IPS DF 6.9 (cell line): ENCODE measurements at regions not wholly inside any gene's neighbourhood (a gene's known extent, or its start where the extent isn't known, plus 50 kb on each side); places are given as distances from the start of the nearest gene placed in this dataset.

Experiments
- DNase-seq: peaks from one replicate; pipeline ENCODE4 v3.0.0-alpha.2; 2013; ENCODE audit warnings: low read depth, low spot score
- H3K27ac ChIP-seq: one replicate; pipeline ENCODE4 v1.5.1; 2013; ENCODE audit warnings: low read length, control low read depth
- H3K27me3 ChIP-seq: 2 replicates; pipeline ENCODE4 v1.6.1; 2013; ENCODE audit warnings: mild to moderate bottlenecking, low read length; ENCODE audit not compliant: control insufficient read depth, insufficient read depth
- H3K36me3 ChIP-seq: 2 replicates; pipeline ENCODE4 v1.6.1; 2013; ENCODE audit warnings: low read length; ENCODE audit not compliant: control insufficient read depth, insufficient read depth
- H3K4me1 ChIP-seq: 2 replicates; pipeline ENCODE4 v1.6.1; 2013; ENCODE audit warnings: low read length; ENCODE audit not compliant: control insufficient read depth, insufficient read depth
- H3K4me3 ChIP-seq: 2 replicates; pipeline ENCODE4 v1.5.1; 2013; ENCODE audit warnings: mild to moderate bottlenecking, low read length
- H3K9me3 ChIP-seq: 2 replicates; pipeline ENCODE4 v1.6.1; 2013; ENCODE audit warnings: low read length, inconsistent platforms; ENCODE audit not compliant: control insufficient read depth, insufficient read depth
- WGBS: extraction: QIAGEN DNeasy Blood & Tissue Kit; methylation state at CpG from one replicate; pipeline ENCODE4 v1.1.7; 2013; ENCODE audit warnings: mixed read lengths, missing lambda C conversion rate; ENCODE audit not compliant: insufficient read length, insufficient coverage; 5-methylcytosine and 5-hydroxymethylcytosine counted together

DNA sequence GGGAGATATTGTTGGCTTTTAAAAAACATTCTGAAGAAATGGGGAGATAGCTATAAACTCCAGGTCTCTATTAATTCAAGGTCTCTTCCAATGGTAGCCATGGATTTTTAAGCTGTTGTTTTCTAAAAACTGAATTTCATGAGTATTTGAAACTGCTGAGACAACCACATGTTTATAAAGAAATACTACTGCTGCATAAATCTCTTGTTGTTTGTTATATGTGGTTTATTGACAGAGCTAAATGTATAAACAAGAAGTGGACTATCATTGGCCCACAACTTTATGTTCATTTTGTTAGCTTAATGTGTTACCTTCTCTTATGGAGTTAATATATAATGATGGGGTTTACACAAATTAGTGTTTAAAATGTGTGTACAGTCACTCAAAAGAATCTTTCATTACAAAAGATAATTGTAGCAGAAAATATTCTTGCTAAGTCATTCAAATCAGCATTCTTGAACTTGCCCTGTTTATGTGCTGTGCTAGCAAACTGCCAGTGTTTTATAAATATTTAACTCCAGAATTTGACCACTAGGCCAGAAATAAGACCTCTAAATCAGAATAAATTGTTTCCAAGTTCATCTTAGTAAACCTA is 242.1 kb downstream of the TMX3 start:
- Histone ChIP-seq H3K9me3 (no peaks in the 10 kb centered on the region), H3K27me3 (no peaks in the 10 kb centered on the region), H3K4me3 (no peak overlapping the region), H3K27ac (no peak overlapping the region), H3K4me1 (no peaks in the 10 kb centered on the region), H3K36me3 (no peaks in the 10 kb centered on the region)
- no peak for DNase-seq

DNA sequence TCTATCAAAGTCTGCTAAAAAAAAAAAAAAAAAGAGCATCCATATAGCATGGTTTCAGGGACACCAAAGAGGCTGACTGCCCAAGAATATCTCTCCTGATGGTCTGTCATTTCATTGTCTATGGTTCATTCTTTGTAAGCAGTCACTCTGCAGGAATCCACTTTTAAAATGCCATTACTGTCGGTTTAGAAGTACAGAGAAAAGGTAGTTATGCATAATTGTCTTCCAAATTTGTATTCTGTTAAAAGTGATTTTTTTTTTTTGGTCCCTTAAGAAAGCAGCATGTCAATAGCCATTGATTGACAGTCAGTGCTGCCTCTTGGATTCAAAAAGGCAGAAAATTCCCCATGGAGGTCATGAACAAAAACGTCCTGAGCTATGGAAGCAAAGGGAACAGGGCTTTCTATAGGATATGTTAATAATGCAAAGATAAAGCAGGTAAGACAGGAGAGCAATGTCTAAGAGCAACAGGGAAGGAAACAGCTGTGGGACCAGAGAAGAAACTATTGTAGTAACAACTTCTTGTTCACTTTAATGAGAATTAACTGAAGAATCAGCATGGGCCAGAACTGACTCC is 245.8 kb downstream of the TMX3 start:
- Histone ChIP-seq H3K36me3 (no peaks in the 10 kb centered on the region), H3K4me1 (no peaks in the 10 kb centered on the region; the same call in 1 of the 2 replicates), H3K27me3 (no peaks in the 10 kb centered on the region), H3K4me3 (no peak overlapping the region), H3K27ac (no peak overlapping the region), H3K9me3 (no peaks in the 10 kb centered on the region)
- DNase-seq: no peak
- no CpG with 5 or more reads among the region's 2 CpGs for WGBS

DNA sequence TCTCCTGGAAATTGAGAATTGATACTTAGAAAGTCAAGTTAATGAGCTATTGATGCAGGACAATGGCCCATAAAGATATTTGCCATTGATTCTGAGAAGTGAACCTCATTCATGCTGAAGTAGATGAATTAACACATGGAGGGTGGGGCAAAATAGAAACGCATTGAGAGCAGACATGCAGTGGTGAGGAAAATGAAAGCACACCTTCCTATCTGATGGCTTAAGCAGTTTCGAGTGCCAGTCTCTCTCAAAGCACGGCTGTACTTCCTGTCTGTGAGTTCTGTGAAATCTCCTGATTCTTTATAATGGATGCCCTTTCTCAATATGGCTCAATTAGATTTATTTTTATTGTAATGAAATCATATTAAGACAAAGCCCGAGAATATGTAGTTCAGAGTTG is 247.0 kb downstream of the TMX3 start:
- Histone ChIP-seq H3K36me3 (no peaks in the 10 kb centered on the region), H3K4me3 (no peak overlapping the region), H3K27me3 (no peaks in the 10 kb centered on the region), H3K9me3 (no peaks in the 10 kb centered on the region), H3K27ac (no peak overlapping the region), H3K4me1 (no peaks in the 10 kb centered on the region; the same call in 1 of the 2 replicates)
- no CpG with 5 or more reads among the region's 4 CpGs for WGBS
- DNase-seq: no peak

DNA sequence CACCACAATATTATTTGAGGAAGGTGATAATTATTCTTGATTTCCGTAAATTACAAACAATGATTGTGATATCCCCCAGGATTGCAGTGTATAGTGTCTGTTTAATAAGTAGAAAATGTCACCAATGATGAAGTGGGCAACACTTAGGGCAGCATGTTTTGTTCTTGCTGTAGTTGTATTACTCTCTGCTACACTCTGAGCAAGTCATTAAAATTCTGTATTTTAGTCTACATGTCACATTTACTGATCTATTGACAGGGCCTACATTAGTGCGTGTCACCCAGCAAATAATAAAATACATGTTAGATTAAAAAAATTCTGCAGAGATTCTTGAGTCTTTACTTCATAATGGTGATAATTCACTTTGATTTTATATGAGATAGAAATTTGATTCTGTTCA is 247.6 kb downstream of the TMX3 start:
- no peaks in the 10 kb centered on the region for H3K36me3 ChIP-seq
- no peaks in the 10 kb centered on the region; the same call in 1 of the 2 replicates for H3K4me1 ChIP-seq
- H3K9me3 ChIP-seq: no peaks in the 10 kb centered on the region
- no peak overlapping the region for H3K4me3 ChIP-seq
- no peaks in the 10 kb centered on the region for H3K27me3 ChIP-seq
- no CpG with 5 or more reads among the region's 2 CpGs for WGBS
- no peak overlapping the region for H3K27ac ChIP-seq
- no peak for DNase-seq

DNA sequence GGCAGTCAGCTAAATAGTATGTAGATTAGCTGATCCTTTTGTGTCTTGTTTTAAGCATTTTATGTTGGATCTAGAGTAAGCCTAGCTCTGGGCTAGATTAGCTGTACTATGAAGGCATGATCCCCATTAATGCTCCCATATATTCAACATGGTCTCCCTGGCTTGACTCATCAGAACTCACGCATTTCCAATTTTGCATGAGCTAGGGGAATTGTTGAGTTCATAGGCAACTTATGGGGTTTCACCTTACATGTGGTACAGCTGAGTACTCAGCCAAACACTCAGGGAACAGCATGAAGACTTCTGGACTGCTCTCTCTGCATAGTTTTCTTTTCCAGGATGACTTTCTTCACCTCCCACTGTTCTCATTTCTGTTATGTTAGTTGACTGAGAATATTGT is 248.2 kb downstream of the TMX3 start:
- Histone ChIP-seq H3K4me3 (no peak overlapping the region), H3K36me3 (no peaks in the 10 kb centered on the region), H3K9me3 (no peaks in the 10 kb centered on the region), H3K27ac (no peak overlapping the region), H3K4me1 (no peaks in the 10 kb centered on the region; the same call in 1 of the 2 replicates), H3K27me3 (no peaks in the 10 kb centered on the region)
- WGBS: no CpG with 5 or more reads among the region's 1 CpG
- DNase-seq: no peak

DNA sequence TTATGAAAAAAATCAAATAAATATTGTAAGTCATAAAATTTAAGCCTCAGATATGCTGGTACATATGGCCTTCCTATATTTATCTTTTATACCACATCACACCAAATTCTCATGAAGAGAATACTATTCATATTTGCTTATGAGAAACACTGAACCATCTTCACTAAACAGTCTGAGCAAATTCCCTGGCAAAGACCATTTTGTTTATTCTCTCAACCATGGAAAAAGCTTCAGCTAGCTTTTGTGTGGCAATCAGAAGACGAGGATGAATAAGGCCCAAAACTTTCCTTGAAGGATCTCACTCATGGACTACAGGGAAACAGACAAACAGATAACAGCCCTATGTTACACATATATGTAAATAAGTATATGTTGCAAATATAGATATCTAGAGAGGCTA is 252.1 kb downstream of the TMX3 start:
- Histone ChIP-seq H3K27me3 (no peaks in the 10 kb centered on the region), H3K36me3 (no peaks in the 10 kb centered on the region), H3K4me1 (no peaks in the 10 kb centered on the region; the same call in 1 of the 2 replicates), H3K9me3 (no peaks in the 10 kb centered on the region), H3K27ac (no peak overlapping the region), H3K4me3 (no peak overlapping the region)
- WGBS: no CpG with 5 or more reads among the region's 1 CpG
- no peak for DNase-seq

DNA sequence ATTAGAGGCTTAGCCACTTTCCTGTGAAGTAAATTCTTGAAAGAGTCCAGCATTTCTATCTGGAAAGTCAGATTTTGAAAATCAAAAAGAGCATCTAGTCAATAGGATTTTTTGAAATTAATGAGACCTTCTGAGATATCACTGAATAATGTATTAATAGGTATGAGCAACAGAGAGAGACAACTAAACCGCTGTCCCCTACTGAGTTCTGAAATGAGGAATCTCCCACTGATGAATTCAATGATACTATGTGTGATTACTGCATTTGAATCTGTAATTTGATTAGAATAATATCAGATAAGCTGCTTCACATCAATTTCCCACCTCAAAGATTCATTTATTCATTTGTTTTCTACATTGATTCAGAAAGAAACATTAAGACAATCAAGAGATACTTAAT is 252.8 kb downstream of the TMX3 start:
- no peaks in the 10 kb centered on the region for H3K36me3 ChIP-seq
- H3K4me1 ChIP-seq: no peaks in the 10 kb centered on the region; the same call in 1 of the 2 replicates
- no peak overlapping the region for H3K4me3 ChIP-seq
- no peak for DNase-seq
- WGBS: no CpG with 5 or more reads among the region's 1 CpG
- no peak overlapping the region for H3K27ac ChIP-seq
- no peaks in the 10 kb centered on the region for H3K27me3 ChIP-seq
- H3K9me3 ChIP-seq: no peaks in the 10 kb centered on the region

DNA sequence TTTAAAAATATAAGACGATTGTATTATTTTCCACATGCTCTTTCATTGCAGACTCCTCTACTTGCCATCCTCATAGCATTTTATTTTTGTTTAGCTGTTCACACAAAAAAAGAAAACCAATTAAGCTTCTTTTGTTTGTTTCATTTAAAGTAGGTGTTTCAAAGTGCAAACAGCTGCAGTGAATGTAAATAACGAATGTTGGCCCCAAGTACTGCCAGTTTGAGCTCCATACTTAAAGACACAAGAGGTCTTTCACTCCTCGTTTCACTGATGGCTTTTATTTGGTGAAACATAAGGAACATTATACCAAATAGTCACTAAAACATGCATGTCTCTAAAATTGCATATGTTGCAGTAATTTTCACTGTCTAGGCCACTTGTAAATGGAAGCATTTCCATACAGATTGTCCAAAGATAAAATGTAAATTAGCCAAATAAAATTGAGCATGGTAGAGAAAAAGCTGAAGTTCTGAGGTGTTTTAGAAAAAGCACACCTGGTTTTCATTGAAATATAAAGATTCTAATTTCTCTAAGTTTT is 253.4 kb downstream of the TMX3 start:
- no peaks in the 10 kb centered on the region for H3K27me3 ChIP-seq
- no peaks in the 10 kb centered on the region; the same call in 1 of the 2 replicates for H3K4me1 ChIP-seq
- H3K27ac ChIP-seq: no peak overlapping the region
- DNase-seq: no peak
- H3K4me3 ChIP-seq: no peak overlapping the region
- no peaks in the 10 kb centered on the region for H3K36me3 ChIP-seq
- H3K9me3 ChIP-seq: no peaks in the 10 kb centered on the region
- no CpG with 5 or more reads among the region's 3 CpGs for WGBS

DNA sequence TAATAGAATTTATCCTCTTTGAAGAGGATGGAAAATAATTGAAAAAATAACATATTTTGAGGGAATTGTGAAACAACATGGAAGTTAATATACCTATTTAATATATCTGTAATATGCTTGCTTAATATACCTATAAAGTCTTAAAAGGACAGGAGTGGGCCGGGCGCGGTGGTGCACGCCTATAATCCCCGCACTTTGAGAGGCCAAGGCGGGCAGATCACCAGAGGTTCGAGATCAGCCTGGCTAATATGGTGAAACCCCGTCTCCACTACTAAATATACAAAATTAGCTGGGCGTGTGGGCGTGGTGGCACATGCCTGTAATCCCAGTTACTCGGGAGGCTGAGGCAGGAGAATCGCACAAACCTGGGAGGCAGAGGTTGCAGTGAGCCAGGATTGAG is 254.9 kb downstream of the TMX3 start:
- Histone ChIP-seq H3K4me1 (no peaks in the 10 kb centered on the region), H3K36me3 (no peaks in the 10 kb centered on the region), H3K27me3 (no peaks in the 10 kb centered on the region), H3K27ac (no peak overlapping the region), H3K9me3 (no peaks in the 10 kb centered on the region), H3K4me3 (no peak overlapping the region)
- no CpG with 5 or more reads among the region's 12 CpGs for WGBS
- DNase-seq: no peak

DNA sequence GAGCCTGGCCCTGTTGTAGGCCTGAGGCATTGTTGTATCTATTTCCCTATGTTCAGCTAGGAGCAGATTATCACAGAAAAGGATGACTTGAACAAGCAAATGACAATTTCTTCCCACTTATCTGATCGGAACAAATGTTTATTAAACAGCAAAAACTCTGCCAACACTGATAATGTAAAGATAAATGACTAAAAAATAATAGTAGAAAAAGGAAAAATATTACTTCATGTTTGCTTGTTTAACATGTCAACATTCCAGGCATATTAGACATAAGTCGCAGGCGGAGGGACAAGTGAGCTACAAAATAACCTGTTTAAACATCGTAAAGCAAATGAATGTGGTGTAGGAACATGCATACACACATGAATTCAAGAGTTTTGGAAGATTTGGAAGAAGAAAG is 257.9 kb downstream of the TMX3 start:
- H3K36me3 ChIP-seq: no peaks in the 10 kb centered on the region
- H3K4me3 ChIP-seq: no peak overlapping the region
- H3K4me1 ChIP-seq: no peaks in the 10 kb centered on the region
- H3K27me3 ChIP-seq: no peaks in the 10 kb centered on the region
- no peak overlapping the region for H3K27ac ChIP-seq
- H3K9me3 ChIP-seq: no peaks in the 10 kb centered on the region
- WGBS: no CpG with 5 or more reads among the region's 4 CpGs
- no peak for DNase-seq

DNA sequence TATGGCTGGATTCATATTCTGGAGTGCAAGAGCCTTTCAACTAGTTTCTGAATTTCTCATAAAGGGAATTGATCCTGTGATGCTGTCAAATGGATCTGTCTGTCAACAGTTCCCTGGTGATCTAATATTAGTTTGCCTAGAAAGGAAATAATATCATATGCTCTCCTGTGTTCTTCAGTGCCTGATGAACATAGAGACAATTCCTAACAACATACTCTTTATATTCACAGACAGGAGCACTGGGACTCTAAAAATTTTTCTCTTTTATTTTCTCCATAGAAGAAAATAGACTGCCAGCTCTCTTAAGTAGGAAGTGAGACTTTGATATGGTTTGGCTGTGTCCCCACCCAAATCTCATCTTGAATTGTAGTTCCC is 259.7 kb downstream of the TMX3 start:
- no peak for DNase-seq

More for the DNA sequence above, 259.7 kb downstream of the TMX3 start:
- Histone ChIP-seq H3K9me3 (no peaks in the 10 kb centered on the region), H3K27me3 (no peaks in the 10 kb centered on the region), H3K27ac (no peak overlapping the region), H3K4me1 (no peaks in the 10 kb centered on the region), H3K4me3 (no peak overlapping the region), H3K36me3 (no peaks in the 10 kb centered on the region)
